Epithelial cell of proximal tubule (primary cell): ENCODE measurements at regions not wholly inside any gene's neighbourhood (a gene's known extent, or its start where the extent isn't known, plus 50 kb on each side); places are given as distances from the start of the nearest gene placed in this dataset.

ENCODE experiments used
- DNase-seq: peaks from one replicate; pipeline ENCODE4 v3.0.0-alpha.2; 2011; ENCODE audit warnings: low read depth
- H3K4me3 ChIP-seq: 2 replicates; pipeline ENCODE4 v1.5.1; 2011; ENCODE audit warnings: low read depth, mild to moderate bottlenecking, low read length
- CTCF ChIP-seq: conservative IDR thresholded peaks from 2 replicates; pipeline ENCODE4 v1.5.1; 2012; ENCODE audit warnings: low read depth, mild to moderate bottlenecking, low read length

GRCh38 chr1:4595341-4596225 is 58.8 kb upstream of the AJAP1 start:
- no peak for DNase-seq
- H3K4me3 ChIP-seq, result no peak overlapping the region
- TF ChIP-seq CTCF, result no peak

- TF ChIP-seq CTCF, result no peak
- no peak overlapping the region for H3K4me3 ChIP-seq
- no peak for DNase-seq
Observed at GRCh38 chr1:4596486-4596885, 57.9 kb upstream of the AJAP1 start.

- TF ChIP-seq CTCF, result no peak
- H3K4me3 ChIP-seq, result no peak overlapping the region
- no peak for DNase-seq
Observed at GRCh38 chr1:4597020-4597419, 57.4 kb upstream of the AJAP1 start.

GRCh38 chr1:4598561-4598960 is 55.8 kb upstream of the AJAP1 start:
- no peak for TF ChIP-seq CTCF
- H3K4me3 ChIP-seq, result no peak overlapping the region
- DNase-seq, result no peak

GRCh38 chr1:4599521-4599920 is 54.9 kb upstream of the AJAP1 start:
- H3K4me3 ChIP-seq, result no peak overlapping the region
- no peak for DNase-seq
- TF ChIP-seq CTCF, result no peak

GRCh38 chr1:4599951-4600481 is 54.4 kb upstream of the AJAP1 start:
- DNase-seq, result no peak
- TF ChIP-seq CTCF, result no peak
- no peak overlapping the region for H3K4me3 ChIP-seq
